Loucy (cell line): ENCODE measurements at regions not wholly inside any gene's neighbourhood (a gene's known extent, or its start where the extent isn't known, plus 50 kb on each side); places are given as distances from the start of the nearest gene placed in this dataset.

ENCODE experiments used
- EZH2phosphoT487 ChIP-seq: fragments of 200-600 bp; IDR thresholded peaks from 2 replicates; pipeline ENCODE4 v1.6.1; 2018; ENCODE audit warnings: antibody characterized with exemption, mild to moderate bottlenecking, moderate library complexity, borderline replicate concordance
- TF ChIP-seq, protein P1 (sequence below): fragments of 200-600 bp; sonication (generic); conservative IDR thresholded peaks from 2 replicates; pipeline ENCODE4 v1.5.1; 2014; ENCODE audit warnings: mild to moderate bottlenecking, antibody characterized with exemption, low read length

DNA sequence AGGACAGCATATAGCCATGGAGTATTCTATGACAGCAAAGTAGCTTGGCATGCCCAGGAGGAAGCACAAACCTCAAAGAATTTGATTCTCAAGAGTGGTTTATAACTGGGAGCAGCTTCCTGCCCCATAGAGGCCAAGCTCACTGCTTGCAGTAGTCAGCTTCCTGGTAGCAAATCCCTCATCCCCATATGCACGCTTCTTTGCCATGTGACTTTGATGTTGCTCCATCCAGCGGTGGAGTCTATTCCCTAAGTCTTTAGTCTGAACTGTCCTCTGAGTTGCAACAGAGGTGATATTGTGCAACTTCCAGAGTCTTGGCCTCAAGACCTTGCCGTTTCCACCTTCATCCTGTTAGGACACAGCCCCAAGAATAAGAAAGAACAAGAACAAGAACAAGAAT lies 996.8 kb upstream of the TMEM132C start:
- TF ChIP-seq, protein P1, sequence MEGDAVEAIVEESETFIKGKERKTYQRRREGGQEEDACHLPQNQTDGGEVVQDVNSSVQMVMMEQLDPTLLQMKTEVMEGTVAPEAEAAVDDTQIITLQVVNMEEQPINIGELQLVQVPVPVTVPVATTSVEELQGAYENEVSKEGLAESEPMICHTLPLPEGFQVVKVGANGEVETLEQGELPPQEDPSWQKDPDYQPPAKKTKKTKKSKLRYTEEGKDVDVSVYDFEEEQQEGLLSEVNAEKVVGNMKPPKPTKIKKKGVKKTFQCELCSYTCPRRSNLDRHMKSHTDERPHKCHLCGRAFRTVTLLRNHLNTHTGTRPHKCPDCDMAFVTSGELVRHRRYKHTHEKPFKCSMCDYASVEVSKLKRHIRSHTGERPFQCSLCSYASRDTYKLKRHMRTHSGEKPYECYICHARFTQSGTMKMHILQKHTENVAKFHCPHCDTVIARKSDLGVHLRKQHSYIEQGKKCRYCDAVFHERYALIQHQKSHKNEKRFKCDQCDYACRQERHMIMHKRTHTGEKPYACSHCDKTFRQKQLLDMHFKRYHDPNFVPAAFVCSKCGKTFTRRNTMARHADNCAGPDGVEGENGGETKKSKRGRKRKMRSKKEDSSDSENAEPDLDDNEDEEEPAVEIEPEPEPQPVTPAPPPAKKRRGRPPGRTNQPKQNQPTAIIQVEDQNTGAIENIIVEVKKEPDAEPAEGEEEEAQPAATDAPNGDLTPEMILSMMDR, result no peak
- TF ChIP-seq EZH2phosphoT487, result no peak
